CD4-positive, alpha-beta T cell treated with Interleukin-15 for 1 hour (primary cell): ENCODE measurements at regions not wholly inside any gene's neighbourhood (a gene's known extent, or its start where the extent isn't known, plus 50 kb on each side); places are given as distances from the start of the nearest gene placed in this dataset.
"Not testable (repeated sequence)": the region's sequence is repeated elsewhere in the genome, so short reads cannot be mapped to it uniquely, and the experiment has no call there.

Experiments used
- DNase-seq: peaks from one replicate; pipeline ENCODE4 v3.0.0-alpha.2; 2020

GRCh38 chr18:40292985-40293710 is 1661.9 kb upstream of the PIK3C3 start:
- DNase-seq: no peak

- DNase-seq: no peak
These were observed 1671.5 kb upstream of the PIK3C3 start for GRCh38 chr18:40283560-40283959.

GRCh38 chr18:40281356-40281755 is 1673.7 kb upstream of the PIK3C3 start:
- not testable (repeated sequence) for DNase-seq

DNA sequence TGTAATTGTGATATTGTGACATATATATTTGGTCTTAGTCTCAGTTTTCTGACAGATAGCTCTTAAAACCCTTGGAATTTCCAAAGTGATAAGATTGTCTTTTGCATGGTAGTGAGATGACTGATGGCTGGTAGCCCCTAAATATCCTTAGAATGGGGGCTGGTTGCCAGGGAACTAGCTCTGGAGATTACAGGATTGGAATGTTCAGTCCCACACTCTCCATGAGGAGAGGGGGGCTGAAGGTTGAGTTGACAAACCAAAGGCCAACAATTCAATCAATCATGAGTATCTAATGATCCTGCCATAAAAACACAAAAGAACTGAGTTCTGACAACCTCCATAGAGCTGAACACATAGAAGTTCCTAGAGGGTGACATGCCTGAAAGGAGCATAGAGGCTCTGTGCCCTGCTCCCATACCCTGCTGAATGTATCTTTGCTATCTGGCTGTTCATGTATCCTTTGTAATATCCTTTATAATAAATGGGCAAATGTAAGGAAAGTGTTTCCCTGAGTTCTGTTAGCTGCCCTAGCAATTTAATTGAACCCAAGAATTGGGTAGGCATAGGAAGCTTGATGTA is 1680.3 kb upstream of the PIK3C3 start:
- DNase-seq: no peak

DNA sequence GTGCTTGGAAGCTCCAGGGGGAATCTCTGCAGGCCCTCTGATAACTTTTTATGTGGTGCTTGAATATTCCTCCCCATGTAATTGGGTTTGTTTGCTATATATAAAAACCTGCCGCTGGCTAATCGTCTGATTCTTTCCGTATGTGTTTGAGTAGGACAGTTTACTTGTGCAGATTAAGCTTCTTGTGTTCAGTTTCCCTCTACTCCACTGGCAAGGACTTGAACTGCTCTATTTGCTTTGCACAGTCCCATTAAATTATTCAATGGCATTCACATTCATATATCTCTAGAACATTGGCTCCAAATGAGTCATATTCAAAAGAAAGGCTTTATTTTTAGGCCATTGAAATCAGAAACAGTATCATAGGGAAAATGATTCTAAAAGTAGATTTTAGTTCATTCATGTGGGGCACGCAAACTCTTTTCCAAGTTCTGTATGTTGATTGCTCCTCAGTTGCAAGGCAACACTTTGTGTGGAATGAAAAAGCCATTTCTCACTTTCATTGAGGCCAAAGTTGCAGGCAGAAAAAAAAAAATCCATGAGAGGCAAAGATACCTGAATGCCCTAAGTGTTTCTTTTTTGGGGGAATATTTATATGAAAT is 1682.3 kb upstream of the PIK3C3 start:
- DNase-seq: no peak

DNA sequence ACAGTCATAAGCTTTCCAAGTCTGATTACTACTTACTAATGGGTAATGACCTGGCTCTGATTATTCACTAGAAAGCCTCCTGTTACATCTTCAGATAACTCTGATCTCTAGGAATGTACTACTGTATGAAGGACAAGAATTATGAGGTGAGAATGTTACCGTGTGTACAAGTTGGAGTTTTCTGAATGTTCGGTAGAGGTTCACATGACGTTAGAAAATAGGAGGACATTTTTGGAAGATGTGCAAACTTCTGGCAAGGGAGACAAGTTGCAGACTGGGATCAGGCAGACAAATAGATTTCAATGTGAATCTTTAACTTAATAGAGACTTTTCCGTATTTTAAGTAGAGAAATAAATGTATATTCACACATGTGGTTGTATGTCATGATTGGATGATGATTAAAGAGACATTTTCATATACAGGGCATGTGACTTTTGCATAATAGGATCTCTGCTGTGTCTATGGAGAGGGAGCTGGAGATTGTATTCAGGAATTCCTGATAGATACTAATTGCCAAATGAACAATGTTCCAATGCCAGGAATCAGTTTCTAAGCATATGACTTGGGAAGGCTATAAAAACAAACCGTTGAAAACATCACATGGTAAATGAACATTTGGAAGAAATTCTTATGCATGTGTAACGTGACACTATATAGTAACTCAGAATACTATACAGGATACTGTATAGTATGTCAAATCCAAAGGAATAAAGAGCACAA is 1695.8 kb upstream of the PIK3C3 start:
- no peak for DNase-seq

- DNase-seq: no peak
These were observed 1696.7 kb upstream of the PIK3C3 start for GRCh38 chr18:40258311-40258710.

DNA sequence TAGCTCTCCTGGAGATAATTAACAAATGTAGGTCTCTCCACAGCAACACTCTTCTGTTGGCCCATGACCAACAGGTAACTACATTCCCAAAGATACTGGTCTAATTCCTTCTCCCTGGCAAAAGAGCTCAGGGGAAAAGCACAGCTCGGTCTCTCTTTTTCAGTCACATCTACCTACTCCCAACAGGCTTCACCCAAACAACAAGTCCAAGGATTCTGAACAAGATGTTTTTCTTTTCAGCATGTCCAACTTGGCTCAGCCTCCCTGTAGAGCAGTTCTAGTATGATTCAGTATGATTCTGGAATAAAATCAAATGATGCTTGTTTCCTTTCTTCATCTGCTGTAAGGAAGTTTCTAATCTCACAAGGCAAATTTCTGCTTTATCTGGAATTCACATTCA is 1704.8 kb upstream of the PIK3C3 start:
- no peak for DNase-seq

DNA sequence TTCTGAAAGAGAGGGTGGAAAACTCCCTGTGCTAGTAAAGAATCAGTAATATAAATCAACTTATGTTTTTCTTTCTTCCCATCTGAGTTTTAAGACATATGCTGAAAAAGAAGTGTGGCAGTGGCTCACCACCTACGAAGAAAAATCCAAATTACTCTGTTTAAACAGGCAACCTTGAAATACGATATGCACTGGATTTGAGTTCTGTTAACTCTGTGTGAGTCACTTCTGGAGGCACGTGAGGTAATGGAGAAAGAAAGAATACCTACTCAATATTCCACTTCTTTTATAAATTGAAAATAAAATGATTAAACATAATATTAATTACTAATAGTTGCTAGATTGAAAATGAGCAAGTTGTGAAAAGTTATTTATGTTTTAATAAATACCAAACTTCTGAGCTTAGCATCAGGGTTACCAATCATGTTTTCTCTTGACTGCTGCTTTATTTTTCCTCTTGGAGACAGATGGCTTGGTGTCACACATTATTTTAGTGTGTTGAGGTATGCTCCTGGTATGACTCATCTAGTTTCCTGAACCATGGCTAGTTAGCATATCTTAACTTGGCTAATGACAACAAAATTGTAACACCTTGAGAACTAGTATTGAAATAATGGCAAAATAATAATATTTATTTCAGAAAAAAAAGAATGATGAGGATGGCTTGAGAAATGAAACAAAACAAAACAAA is 1705.5 kb upstream of the PIK3C3 start:
- no peak for DNase-seq

DNA sequence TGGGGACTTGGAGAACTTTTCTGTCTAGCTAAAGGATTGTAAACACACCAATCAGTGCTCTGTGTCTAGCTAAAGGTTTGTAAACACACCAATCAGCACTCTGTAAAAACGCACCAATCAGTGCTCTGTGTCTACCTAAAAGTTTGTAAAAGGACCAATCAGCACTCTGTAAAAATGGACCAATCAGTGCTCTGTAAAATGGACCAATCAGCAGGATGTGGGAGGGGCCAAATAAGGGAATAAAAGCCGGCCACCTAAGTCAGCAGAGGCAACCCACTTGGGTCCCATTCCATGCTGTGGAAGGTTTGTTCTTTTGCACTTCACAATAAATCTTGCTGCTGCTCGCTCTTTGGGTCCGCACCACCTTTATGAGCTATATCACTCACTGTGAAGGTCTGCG is 1709.4 kb upstream of the PIK3C3 start:
- not testable (repeated sequence) for DNase-seq

DNA sequence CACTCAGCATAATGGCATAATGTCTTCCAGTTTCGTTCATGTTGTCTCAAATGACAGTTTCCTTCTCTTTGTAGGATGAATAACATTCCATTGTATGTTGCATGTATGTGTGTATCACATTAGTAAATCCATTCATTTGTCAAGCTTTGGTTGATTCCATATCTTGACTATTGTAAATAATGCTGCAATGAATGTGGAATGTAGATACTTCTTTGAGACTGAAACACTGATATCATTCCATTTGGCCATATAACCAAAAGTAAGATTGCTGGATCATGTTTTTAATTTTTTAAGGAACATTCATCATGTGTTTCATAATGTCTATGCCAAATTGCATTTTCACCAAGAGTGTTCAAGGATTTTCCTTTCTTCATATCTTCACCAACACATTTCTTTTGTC is 1711.4 kb upstream of the PIK3C3 start:
- no peak for DNase-seq

- no peak for DNase-seq
These were observed 1719.2 kb upstream of the PIK3C3 start for GRCh38 chr18:40235836-40236235.

GRCh38 chr18:40235323-40235722 is 1719.7 kb upstream of the PIK3C3 start:
- DNase-seq: no peak

DNA sequence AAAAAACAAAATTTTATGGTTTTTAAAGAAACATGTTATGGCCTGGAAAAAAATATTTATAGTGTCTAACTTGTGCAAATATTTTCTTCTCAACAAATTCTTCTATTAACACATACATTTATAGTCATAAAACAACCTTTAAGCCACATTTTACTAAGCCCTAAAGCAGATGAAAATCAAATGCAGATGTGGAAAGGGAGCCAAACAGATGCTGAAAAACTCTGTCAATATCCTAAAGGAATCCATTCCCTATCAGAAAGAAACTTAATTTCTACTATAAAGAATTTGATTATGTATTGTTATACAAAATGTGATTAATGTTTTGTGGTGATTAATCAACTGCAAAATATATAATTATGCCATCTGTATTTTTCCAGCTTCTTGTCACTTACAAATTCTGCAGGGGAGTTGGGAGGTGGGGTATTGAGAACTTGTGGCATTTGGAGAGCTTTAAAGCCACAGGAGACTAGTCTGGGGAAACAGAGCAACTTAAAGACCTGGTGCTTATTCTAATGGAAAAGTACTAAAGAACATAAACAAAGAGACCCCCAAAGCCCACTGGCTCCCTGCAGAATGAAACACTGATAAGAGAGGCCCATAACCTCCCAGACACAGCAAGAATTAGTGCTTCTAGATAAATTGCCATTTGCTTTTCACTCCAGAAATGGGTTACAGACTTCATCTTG is 1721.0 kb upstream of the PIK3C3 start:
- DNase-seq: no peak

GRCh38 chr18:40222776-40223175 is 1732.3 kb upstream of the PIK3C3 start:
- no peak for DNase-seq

DNA sequence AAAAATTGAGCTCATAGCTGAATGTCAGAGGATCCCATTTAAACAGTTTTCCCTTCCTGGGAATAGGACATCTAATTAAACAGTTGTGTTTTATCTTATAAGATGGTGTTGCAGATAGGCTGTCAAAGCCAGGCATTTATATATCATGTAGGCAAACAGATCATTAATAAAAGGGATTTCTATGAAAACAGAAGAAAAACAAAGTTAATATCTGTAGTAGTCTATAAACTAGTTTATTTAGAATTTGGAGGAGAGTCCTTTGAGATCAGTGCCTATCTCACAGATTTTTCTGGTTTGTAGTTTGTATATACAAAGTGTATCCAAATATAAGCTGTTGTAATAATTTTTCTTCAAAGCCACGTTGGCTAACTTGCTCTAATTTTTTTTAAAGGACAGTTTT is 1738.2 kb upstream of the PIK3C3 start:
- no peak for DNase-seq

- no peak for DNase-seq
These were observed 1739.1 kb upstream of the PIK3C3 start for GRCh38 chr18:40215979-40216378.

DNA sequence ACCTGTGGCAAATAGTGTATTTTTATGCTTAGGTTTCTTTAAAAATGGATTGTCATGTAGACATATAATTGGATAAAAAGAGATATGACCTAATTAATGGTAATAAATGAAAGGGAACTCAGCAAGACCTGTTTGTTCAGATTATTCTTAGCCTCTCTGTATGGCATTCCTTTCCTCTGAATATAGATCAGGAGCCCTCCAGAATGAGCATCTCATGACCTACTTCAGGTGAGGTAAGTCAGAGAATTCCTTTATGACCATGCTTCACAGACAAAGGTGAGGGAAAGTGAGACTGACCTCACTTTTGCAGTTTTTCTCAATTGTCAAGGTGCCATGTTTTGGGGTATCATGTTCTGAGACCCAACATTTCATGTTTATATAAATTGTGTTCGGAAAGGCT is 1744.3 kb upstream of the PIK3C3 start:
- no peak for DNase-seq

- no peak for DNase-seq
These were observed 1746.1 kb upstream of the PIK3C3 start for GRCh38 chr18:40208958-40209357.

DNA sequence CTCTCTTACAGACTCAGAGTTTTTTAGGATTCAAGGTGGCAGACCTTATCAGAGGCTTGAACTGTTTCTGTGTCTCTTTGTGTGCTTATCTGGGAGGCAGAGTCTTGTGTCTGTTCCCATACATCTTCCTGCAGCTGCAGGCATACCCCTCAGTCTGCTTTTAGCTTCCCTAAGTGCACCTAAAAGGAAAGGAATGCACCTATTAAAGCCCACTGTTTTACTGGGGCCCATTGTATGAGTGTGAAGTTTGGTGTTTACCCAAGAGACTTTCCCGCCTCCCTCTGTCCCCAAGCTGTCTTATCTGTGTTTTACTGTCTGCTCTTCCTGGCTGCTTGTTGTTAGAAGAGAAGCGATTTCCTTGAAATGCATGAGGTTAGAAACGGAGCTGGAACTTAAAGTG is 1757.3 kb upstream of the PIK3C3 start:
- no peak for DNase-seq

DNA sequence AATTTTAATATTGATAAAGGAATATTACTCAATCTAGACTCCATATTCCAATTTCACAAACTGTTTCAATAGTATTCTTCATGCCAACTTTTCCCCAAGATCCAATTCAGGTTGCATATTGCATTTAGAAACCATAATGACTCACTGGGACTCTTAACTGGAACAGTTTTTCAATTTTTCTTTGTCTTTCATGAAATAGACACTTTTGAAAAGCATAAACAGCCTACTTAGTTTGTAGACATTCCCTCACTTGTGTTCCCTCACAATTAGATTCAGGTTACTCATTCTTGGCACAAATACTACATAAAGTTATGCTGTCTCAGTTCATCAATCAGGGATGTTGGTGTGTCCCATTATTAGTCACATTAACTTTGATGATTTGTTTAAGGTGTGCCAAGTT is 1768.4 kb upstream of the PIK3C3 start:
- no peak for DNase-seq

- DNase-seq: no peak
These were observed 1775.1 kb upstream of the PIK3C3 start for GRCh38 chr18:40179729-40180461.
